H1 (cell line): ENCODE measurements at regions not wholly inside any gene's neighbourhood (a gene's known extent, or its start where the extent isn't known, plus 50 kb on each side); places are given as distances from the start of the nearest gene placed in this dataset.

Experiments
- KDM1A ChIP-seq: fragments of 200-600, 300-600 bp; sonication (generic); IDR thresholded peaks from 2 replicates; pipeline ENCODE4 v1.7.1; 2016; ENCODE audit warnings: mild to moderate bottlenecking, low read length, borderline replicate concordance

DNA sequence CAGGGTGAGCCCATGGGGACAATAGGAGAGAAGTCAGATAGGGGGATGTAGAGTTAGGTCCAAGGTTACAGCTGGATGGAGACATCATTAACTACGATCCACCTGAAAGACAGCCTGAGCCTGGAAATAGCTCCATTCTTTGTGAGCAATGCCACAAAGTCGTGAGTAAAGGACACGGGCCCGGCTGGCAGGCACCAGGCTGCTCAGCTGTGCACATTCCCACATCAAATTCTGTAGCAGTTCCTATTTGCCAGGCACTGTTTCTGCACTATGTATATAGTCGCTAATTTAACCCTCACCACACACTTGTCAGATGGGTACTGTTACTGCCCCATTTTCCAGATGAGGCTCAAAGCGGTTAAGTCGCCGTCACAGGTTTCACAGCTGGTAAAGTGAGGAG is 338.0 kb upstream of the KAZN start (continued):
- TF ChIP-seq KDM1A: peak; percentile 38; the same call in 1 of the 2 replicates
